ENCODE measurements at regions not wholly inside any gene's neighbourhood (a gene's known extent, or its start where the extent isn't known, plus 50 kb on each side); places are given as distances from the start of the nearest gene placed in this dataset.

DNA sequence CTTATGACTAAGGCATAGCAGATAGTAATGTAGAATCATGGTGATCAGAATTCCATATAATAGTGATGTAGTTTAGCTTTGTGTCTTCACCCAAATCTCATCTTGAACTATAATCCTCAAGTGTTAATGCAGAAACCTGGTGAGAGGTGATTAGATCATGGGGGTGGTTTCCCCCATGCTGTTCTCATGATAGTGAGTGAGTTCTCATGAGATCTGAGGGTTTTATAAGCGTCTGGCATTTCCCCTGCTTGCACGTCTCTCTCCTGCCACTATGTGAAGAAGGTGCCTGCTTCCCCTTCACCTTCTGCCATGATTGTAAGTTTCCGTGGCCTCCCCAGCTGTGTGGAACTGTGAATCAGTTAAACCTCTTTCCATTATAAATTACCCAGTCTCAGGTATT lies 138.7 kb upstream of the CBLB start:
- WGBS, 2 donors = 72 to 83% methylated on average over 3 of the region's 3 CpGs

DNA sequence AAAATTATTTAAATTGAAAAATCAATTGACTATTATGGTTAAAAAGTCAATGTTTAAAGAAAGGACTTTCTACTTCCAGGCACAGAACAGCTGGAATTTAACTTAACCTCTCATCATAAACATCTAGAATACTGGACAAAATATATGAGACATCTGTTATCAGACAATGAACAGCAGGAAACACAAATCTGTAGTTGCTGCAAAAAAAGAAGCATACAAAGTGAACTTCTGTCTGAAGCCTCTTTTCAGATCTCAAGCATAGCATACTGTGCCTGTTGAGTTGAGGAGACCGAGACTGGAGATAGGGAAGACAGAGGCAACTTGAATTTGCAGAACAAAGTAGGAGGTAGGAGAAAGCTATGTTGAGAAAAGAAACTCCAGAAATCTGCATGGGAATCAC lies 140.0 kb upstream of the CBLB start:
- Histone ChIP-seq H3K9me3 (no peaks in the 10 kb centered on the region), H3K4me3 (no peak overlapping the region), H3K4me1 (peaks cover 3% of the 10 kb centered on the region), H3K27ac (no peak overlapping the region), H3K27me3 (no peaks in the 10 kb centered on the region), H3K36me3 (replicated peaks in 1 of 2; ENCODE audit: insufficient read depth in 1 of 2, low read depth in 2 of 2) (no peaks in the 10 kb centered on the region)
- WGBS, 2 donors = 39 to 69% methylated on average over 1 of the region's 1 CpG
- intact Hi-C loops (cut with DNase I) = no loop called here
- DNase-seq (no peak), ATAC-seq (no peak)
- TF ChIP-seq, protein P1, sequence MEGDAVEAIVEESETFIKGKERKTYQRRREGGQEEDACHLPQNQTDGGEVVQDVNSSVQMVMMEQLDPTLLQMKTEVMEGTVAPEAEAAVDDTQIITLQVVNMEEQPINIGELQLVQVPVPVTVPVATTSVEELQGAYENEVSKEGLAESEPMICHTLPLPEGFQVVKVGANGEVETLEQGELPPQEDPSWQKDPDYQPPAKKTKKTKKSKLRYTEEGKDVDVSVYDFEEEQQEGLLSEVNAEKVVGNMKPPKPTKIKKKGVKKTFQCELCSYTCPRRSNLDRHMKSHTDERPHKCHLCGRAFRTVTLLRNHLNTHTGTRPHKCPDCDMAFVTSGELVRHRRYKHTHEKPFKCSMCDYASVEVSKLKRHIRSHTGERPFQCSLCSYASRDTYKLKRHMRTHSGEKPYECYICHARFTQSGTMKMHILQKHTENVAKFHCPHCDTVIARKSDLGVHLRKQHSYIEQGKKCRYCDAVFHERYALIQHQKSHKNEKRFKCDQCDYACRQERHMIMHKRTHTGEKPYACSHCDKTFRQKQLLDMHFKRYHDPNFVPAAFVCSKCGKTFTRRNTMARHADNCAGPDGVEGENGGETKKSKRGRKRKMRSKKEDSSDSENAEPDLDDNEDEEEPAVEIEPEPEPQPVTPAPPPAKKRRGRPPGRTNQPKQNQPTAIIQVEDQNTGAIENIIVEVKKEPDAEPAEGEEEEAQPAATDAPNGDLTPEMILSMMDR (IDR thresholded peaks at IDR 0.05) = no peak
- TF ChIP-seq POLR2A (IDR thresholded peaks at IDR 0.05) = no peak

More for the DNA sequence above, 138.7 kb upstream of the CBLB start:
- peaks cover 3% of the 10 kb centered on the region for H3K4me1 ChIP-seq
- H3K4me3 ChIP-seq = no peak overlapping the region
- no peak for ATAC-seq
- TF ChIP-seq, protein P1 (IDR thresholded peaks at IDR 0.05) = no peak
- no peak for TF ChIP-seq POLR2A (IDR thresholded peaks at IDR 0.05)
- no peak for DNase-seq
- H3K9me3 ChIP-seq = no peaks in the 10 kb centered on the region
- no peaks in the 10 kb centered on the region for H3K27me3 ChIP-seq
- H3K27ac ChIP-seq = no peak overlapping the region
- intact Hi-C loops (cut with DNase I) = no loop called here
- no peaks in the 10 kb centered on the region for H3K36me3 ChIP-seq (replicated peaks in 1 of 2; ENCODE audit: insufficient read depth in 1 of 2, low read depth in 2 of 2)

DNA sequence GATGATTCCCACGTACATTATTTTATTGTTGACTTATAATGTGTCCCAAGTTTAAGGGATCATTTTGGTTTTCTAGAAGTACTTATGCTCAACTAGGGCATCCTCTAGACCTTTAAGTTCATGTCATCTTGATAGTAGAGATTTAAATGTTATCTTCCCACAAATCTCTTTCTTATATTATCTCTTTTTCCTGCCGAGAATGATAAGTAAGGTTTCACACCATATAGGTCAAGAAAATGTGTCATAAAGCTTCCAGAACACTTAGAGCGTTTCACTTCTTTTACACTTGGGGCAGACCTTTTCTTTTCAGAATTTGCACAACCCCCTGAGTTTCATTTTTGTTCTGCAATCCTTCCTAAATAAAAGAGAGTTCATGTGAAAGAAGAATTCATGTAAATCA lies 142.0 kb upstream of the CBLB start:
- 44 to 55% methylated on average over 3 of the region's 3 CpGs for WGBS, 2 donors
- intact Hi-C loops (cut with DNase I) = no loop called here

DNA sequence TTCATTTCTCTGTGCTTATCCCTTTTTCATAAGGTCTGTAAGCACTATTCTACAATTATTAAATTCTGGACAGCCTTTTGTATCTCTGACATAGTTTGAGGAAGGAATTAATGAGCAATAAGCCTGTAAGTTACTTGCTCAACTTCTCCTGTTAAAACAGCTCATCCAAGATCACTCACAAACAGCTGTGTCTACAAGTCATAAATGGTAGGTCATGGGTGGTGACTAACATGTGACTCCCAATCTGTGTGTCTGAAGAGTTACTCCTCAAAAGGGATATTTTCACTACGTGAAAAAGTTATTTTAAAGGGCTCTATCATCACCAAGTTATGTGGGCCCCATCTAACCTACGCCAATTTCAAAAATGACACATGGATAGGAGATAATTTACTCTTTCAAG lies 145.2 kb upstream of the CBLB start:
- no peak overlapping the region for H3K4me3 ChIP-seq
- no peaks in the 10 kb centered on the region for H3K9me3 ChIP-seq
- DNase-seq (no peak), ATAC-seq (no peak)
- intact Hi-C loops (cut with DNase I) = no loop called here
- no peaks in the 10 kb centered on the region for H3K27me3 ChIP-seq
- TF ChIP-seq POLR2A (IDR thresholded peaks at IDR 0.05) = no peak
- TF ChIP-seq, protein P1 (IDR thresholded peaks at IDR 0.05) = no peak
- no peaks in the 10 kb centered on the region for H3K4me1 ChIP-seq
- no peak overlapping the region for H3K27ac ChIP-seq
- no peaks in the 10 kb centered on the region for H3K36me3 ChIP-seq (replicated peaks in 1 of 2; ENCODE audit: insufficient read depth in 1 of 2, low read depth in 2 of 2)
- WGBS, 2 donors = 69 to 79% methylated on average over 2 of the region's 2 CpGs

More for the DNA sequence above, 142.0 kb upstream of the CBLB start:
- H3K9me3 ChIP-seq = no peaks in the 10 kb centered on the region
- no peak for DNase-seq
- no peaks in the 10 kb centered on the region for H3K4me1 ChIP-seq
- H3K4me3 ChIP-seq = no peak overlapping the region
- H3K27ac ChIP-seq = no peak overlapping the region
- TF ChIP-seq, protein P1 (IDR thresholded peaks at IDR 0.05) = no peak
- no peak for TF ChIP-seq POLR2A (IDR thresholded peaks at IDR 0.05)
- ATAC-seq = no peak
- H3K27me3 ChIP-seq = no peaks in the 10 kb centered on the region
- no peaks in the 10 kb centered on the region for H3K36me3 ChIP-seq (replicated peaks in 1 of 2; ENCODE audit: insufficient read depth in 1 of 2, low read depth in 2 of 2)

DNA sequence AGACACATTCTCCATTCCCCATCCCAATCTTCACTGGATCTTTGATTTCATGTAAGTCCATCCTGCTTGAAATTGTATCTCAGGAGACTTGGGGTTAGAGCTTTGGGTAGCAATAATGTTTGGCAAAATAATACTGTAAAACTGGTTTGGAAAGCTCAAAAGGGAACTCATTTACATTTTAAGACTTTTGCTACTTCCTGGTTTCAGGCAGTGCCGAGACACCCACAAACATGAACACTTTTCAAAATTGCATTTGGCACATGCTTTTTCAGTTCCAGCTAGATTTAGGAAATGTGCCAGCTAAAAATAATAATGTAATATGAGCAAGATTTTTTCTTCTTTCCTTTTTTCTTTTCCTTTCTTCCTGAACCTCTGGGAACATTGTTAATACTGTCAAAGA lies 145.7 kb upstream of the CBLB start:
- intact Hi-C loops (cut with DNase I) = no loop called here
- no peaks in the 10 kb centered on the region for H3K4me1 ChIP-seq

More for the DNA sequence above, 145.7 kb upstream of the CBLB start:
- TF ChIP-seq POLR2A (IDR thresholded peaks at IDR 0.05) = no peak
- TF ChIP-seq, protein P1 (IDR thresholded peaks at IDR 0.05) = no peak
- no peaks in the 10 kb centered on the region for H3K36me3 ChIP-seq (replicated peaks in 1 of 2; ENCODE audit: insufficient read depth in 1 of 2, low read depth in 2 of 2)
- H3K4me3 ChIP-seq = no peak overlapping the region
- DNase-seq = no peak
- H3K27me3 ChIP-seq = no peaks in the 10 kb centered on the region
- H3K27ac ChIP-seq = no peak overlapping the region
- WGBS, 2 donors = 50 to 55% methylated on average over 1 of the region's 1 CpG
- H3K9me3 ChIP-seq = no peaks in the 10 kb centered on the region
- no peak for ATAC-seq

All from body of pancreas (tissue), 4 donors.